Stimulated activated naive CD8-positive, alpha-beta T cell treated with anti-CD3 and anti-CD28 coated beads, Interleukin-15, Interleukin-2, amounts not matched to agents 100 ng/mL and 50 ng/mL, for 24 hours (primary cell): ENCODE measurements at regions not wholly inside any gene's neighbourhood (a gene's known extent, or its start where the extent isn't known, plus 50 kb on each side); places are given as distances from the start of the nearest gene placed in this dataset.

ENCODE experiments used
- H3K27ac Mint-ChIP-seq: one replicate; pipeline ENCODE4 v1.8.0; 2021; ENCODE audit warnings: mild to moderate bottlenecking, mixed read lengths
- H3K27me3 Mint-ChIP-seq: one replicate; pipeline ENCODE4 v1.8.0; 2021; ENCODE audit warnings: mixed read lengths
- H3K36me3 Mint-ChIP-seq: one replicate; pipeline ENCODE4 v1.8.0; 2021; ENCODE audit warnings: low read depth, mixed read lengths
- H3K4me1 Mint-ChIP-seq: one replicate; pipeline ENCODE4 v1.8.0; 2021; ENCODE audit warnings: low read depth, mixed read lengths
- H3K4me3 Mint-ChIP-seq: one replicate; pipeline ENCODE4 v1.8.0; 2021; ENCODE audit warnings: mild to moderate bottlenecking, mixed read lengths
- H3K9me3 Mint-ChIP-seq: one replicate; pipeline ENCODE4 v1.8.0; 2021; ENCODE audit warnings: mixed read lengths

- Mint-ChIP-seq H3K27ac (no peak overlapping the region), H3K27me3 (no peaks in the 10 kb centered on the region), H3K9me3 (peaks cover 12% of the 10 kb centered on the region), H3K36me3 (no peaks in the 10 kb centered on the region), H3K4me3 (no peak overlapping the region), H3K4me1 (no peaks in the 10 kb centered on the region)
These were observed 792.2 kb upstream of the LCORL start for GRCh38 chr4:18813771-18814170.

GRCh38 chr4:18813055-18813454 lies 791.5 kb upstream of the LCORL start:
- Mint-ChIP-seq H3K9me3 (peaks cover 18% of the 10 kb centered on the region), H3K27me3 (no peaks in the 10 kb centered on the region), H3K36me3 (no peaks in the 10 kb centered on the region), H3K27ac (no peak overlapping the region), H3K4me1 (no peaks in the 10 kb centered on the region), H3K4me3 (no peak overlapping the region)

- Mint-ChIP-seq H3K4me3 (no peak overlapping the region), H3K27ac (no peak overlapping the region), H3K36me3 (no peaks in the 10 kb centered on the region), H3K27me3 (no peaks in the 10 kb centered on the region), H3K4me1 (no peaks in the 10 kb centered on the region), H3K9me3 (peaks cover 6% of the 10 kb centered on the region)
These were observed 782.2 kb upstream of the LCORL start for GRCh38 chr4:18803781-18804180.

GRCh38 chr4:18798123-18798522 lies 776.6 kb upstream of the LCORL start:
- H3K4me3 Mint-ChIP-seq = no peak overlapping the region

GRCh38 chr4:18795794-18796193 lies 774.2 kb upstream of the LCORL start:
- Mint-ChIP-seq H3K27me3 (no peaks in the 10 kb centered on the region), H3K4me1 (no peaks in the 10 kb centered on the region), H3K4me3 (no peak overlapping the region), H3K27ac (no peak overlapping the region), H3K36me3 (no peaks in the 10 kb centered on the region), H3K9me3 (no peaks in the 10 kb centered on the region)

More at GRCh38 chr4:18798123-18798522, 776.6 kb upstream of the LCORL start:
- no peaks in the 10 kb centered on the region for H3K4me1 Mint-ChIP-seq
- H3K9me3 Mint-ChIP-seq = no peaks in the 10 kb centered on the region
- no peaks in the 10 kb centered on the region for H3K36me3 Mint-ChIP-seq
- no peak overlapping the region for H3K27ac Mint-ChIP-seq
- no peaks in the 10 kb centered on the region for H3K27me3 Mint-ChIP-seq

- Mint-ChIP-seq H3K27ac (no peak overlapping the region), H3K9me3 (peaks cover 9% of the 10 kb centered on the region), H3K36me3 (no peaks in the 10 kb centered on the region), H3K4me3 (no peak overlapping the region), H3K4me1 (no peaks in the 10 kb centered on the region), H3K27me3 (no peaks in the 10 kb centered on the region)
These were observed 755.8 kb upstream of the LCORL start for GRCh38 chr4:18777190-18777930.

- no peaks in the 10 kb centered on the region for H3K9me3 Mint-ChIP-seq
- no peak overlapping the region for H3K27ac Mint-ChIP-seq
- H3K27me3 Mint-ChIP-seq = no peaks in the 10 kb centered on the region
- no peak overlapping the region for H3K4me3 Mint-ChIP-seq
- no peaks in the 10 kb centered on the region for H3K4me1 Mint-ChIP-seq
- no peaks in the 10 kb centered on the region for H3K36me3 Mint-ChIP-seq
These were observed 746.4 kb upstream of the LCORL start for GRCh38 chr4:18767921-18768320.

GRCh38 chr4:18756671-18757070 lies 735.1 kb upstream of the LCORL start:
- H3K9me3 Mint-ChIP-seq = no peaks in the 10 kb centered on the region
- no peaks in the 10 kb centered on the region for H3K36me3 Mint-ChIP-seq
- H3K4me3 Mint-ChIP-seq = no peak overlapping the region
- H3K27me3 Mint-ChIP-seq = no peaks in the 10 kb centered on the region
- H3K27ac Mint-ChIP-seq = no peak overlapping the region
- H3K4me1 Mint-ChIP-seq = no peaks in the 10 kb centered on the region

GRCh38 chr4:18754180-18754579 lies 732.6 kb upstream of the LCORL start:
- no peak overlapping the region for H3K27ac Mint-ChIP-seq
- no peaks in the 10 kb centered on the region for H3K27me3 Mint-ChIP-seq
- H3K36me3 Mint-ChIP-seq = no peaks in the 10 kb centered on the region
- H3K4me3 Mint-ChIP-seq = no peak overlapping the region
- H3K9me3 Mint-ChIP-seq = peaks cover 3% of the 10 kb centered on the region
- H3K4me1 Mint-ChIP-seq = no peaks in the 10 kb centered on the region

GRCh38 chr4:18751083-18751482 lies 729.5 kb upstream of the LCORL start:
- Mint-ChIP-seq H3K4me1 (no peaks in the 10 kb centered on the region), H3K27ac (no peak overlapping the region), H3K36me3 (no peaks in the 10 kb centered on the region), H3K9me3 (peaks cover 13% of the 10 kb centered on the region), H3K27me3 (no peaks in the 10 kb centered on the region), H3K4me3 (no peak overlapping the region)

- Mint-ChIP-seq H3K4me3 (no peak overlapping the region), H3K9me3 (peaks cover 20% of the 10 kb centered on the region), H3K36me3 (no peaks in the 10 kb centered on the region), H3K27ac (no peak overlapping the region), H3K4me1 (no peaks in the 10 kb centered on the region), H3K27me3 (no peaks in the 10 kb centered on the region)
These were observed 727.8 kb upstream of the LCORL start for GRCh38 chr4:18749391-18749790.

- Mint-ChIP-seq H3K36me3 (no peaks in the 10 kb centered on the region), H3K27me3 (no peaks in the 10 kb centered on the region), H3K27ac (no peak overlapping the region), H3K4me1 (no peaks in the 10 kb centered on the region), H3K4me3 (no peak overlapping the region), H3K9me3 (no peaks in the 10 kb centered on the region)
These were observed 715.0 kb upstream of the LCORL start for GRCh38 chr4:18736551-18736950.

GRCh38 chr4:18735740-18736268 lies 714.2 kb upstream of the LCORL start:
- Mint-ChIP-seq H3K27ac (no peak overlapping the region), H3K27me3 (no peaks in the 10 kb centered on the region)

GRCh38 chr4:18734405-18734804 lies 712.9 kb upstream of the LCORL start:
- H3K27ac Mint-ChIP-seq = no peak overlapping the region
- no peaks in the 10 kb centered on the region for H3K27me3 Mint-ChIP-seq
- H3K4me3 Mint-ChIP-seq = no peak overlapping the region
- no peaks in the 10 kb centered on the region for H3K4me1 Mint-ChIP-seq
- H3K9me3 Mint-ChIP-seq = no peaks in the 10 kb centered on the region
- no peaks in the 10 kb centered on the region for H3K36me3 Mint-ChIP-seq

More at GRCh38 chr4:18735740-18736268, 714.2 kb upstream of the LCORL start:
- no peak overlapping the region for H3K4me3 Mint-ChIP-seq
- H3K36me3 Mint-ChIP-seq = no peaks in the 10 kb centered on the region
- H3K4me1 Mint-ChIP-seq = no peaks in the 10 kb centered on the region
- no peaks in the 10 kb centered on the region for H3K9me3 Mint-ChIP-seq

- Mint-ChIP-seq H3K27ac (no peak overlapping the region), H3K4me3 (no peak overlapping the region), H3K9me3 (no peaks in the 10 kb centered on the region), H3K27me3 (no peaks in the 10 kb centered on the region), H3K36me3 (no peaks in the 10 kb centered on the region), H3K4me1 (no peaks in the 10 kb centered on the region)
These were observed 712.4 kb upstream of the LCORL start for GRCh38 chr4:18733961-18734360.

- H3K4me1 Mint-ChIP-seq = no peaks in the 10 kb centered on the region
- no peak overlapping the region for H3K27ac Mint-ChIP-seq
- H3K27me3 Mint-ChIP-seq = no peaks in the 10 kb centered on the region
- no peak overlapping the region for H3K4me3 Mint-ChIP-seq
- H3K36me3 Mint-ChIP-seq = no peaks in the 10 kb centered on the region
- peaks cover 4% of the 10 kb centered on the region for H3K9me3 Mint-ChIP-seq
These were observed 701.2 kb upstream of the LCORL start for GRCh38 chr4:18722748-18723191.
